ENCODE measurements at regions not wholly inside any gene's neighbourhood (a gene's known extent, or its start where the extent isn't known, plus 50 kb on each side); places are given as distances from the start of the nearest gene placed in this dataset.
A peak's percentile ranks its signal among the peaks of the same experiment; 100 is the strongest.
"Not testable (repeated sequence)": the region's sequence is repeated elsewhere in the genome, so short reads cannot be mapped to it uniquely, and the experiment has no call there.

DNA sequence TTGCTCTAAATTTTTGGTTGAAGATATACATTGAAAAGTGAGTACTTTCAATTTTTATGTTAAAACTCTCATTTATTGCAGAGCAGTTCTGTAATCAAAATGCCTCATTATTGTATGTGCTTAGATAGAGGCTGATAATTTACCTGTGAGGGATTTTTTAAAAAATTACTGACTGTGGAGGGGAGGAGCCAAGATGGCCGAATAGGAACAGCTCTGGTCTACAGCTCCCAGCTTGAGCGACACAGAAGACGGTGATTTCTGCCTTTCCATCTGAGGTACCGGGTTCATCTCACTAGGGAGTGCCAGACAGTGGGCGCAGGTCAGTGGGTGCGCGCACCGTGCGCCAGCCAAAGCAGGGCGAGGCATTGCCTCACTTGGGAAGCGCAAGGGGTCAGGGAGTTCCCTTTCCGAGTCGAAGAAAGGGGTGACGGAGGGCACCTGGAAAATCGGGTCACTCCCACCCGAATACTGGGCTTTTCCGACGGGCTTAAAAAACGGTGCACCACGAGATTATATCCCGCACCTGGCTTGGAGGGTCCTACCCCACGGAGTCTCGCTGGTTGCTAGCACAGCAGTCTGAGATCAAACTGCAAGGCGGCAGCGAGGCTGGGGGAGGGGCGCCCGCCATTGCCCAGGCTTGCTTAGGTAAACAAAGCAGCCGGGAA is 89.4 kb downstream of the DDX11 start:
- POLR2A ChIA-PET (ENCODE audit: partially characterized antibody); H3K4me3 Mint-ChIP-seq; H3K9me3 ChIP-seq (ENCODE audit: control insufficient read depth in 1 of 2, low read length in 2 of 2); H3K9me3 Mint-ChIP-seq; H3K36me3 ChIP-seq (ENCODE audit: insufficient read depth, low read length); CTCF ChIA-PET (ENCODE audit: partially characterized antibody); intact Hi-C loops (cut with micrococcal nuclease); H3K36me3 Mint-ChIP-seq; DNase-seq; H3K27me3 ChIP-seq (ENCODE audit: insufficient read depth, low read length); H3K27ac Mint-ChIP-seq; H3K27ac ChIP-seq (ENCODE audit: low read depth, low read length); H3K4me1 Mint-ChIP-seq; H3K4me3 ChIP-seq (ENCODE audit: low read length in 2 of 2); H3K4me1 ChIP-seq (ENCODE audit: insufficient read depth, low read length): not testable (repeated sequence)
- peaks cover 3 to 14% of the 10 kb centered on the region in 2 donors for H3K27me3 Mint-ChIP-seq

DNA sequence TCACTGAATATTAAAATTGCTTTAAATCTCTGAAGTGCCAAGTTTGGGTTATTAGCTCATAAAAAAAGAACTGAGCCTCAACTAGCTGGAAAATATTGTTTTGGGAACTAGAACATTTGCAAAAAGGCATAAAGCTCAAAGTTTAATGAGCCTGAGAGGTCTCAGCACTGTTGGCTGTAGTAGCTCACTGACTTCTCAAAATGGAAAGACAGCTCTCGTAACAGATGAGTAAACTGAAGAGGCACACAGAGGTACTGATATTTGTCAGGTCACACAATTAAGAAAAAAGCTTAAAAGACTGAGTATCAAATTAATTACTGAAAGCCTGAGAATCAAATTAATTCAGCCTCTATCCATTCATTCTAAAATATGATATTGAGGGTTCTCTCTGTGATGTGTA is 100.6 kb downstream of the DDX11 start:
- H3K36me3 Mint-ChIP-seq; H3K27ac ChIP-seq (ENCODE audit: low read depth, low read length); H3K36me3 ChIP-seq (ENCODE audit: insufficient read depth, low read length); H3K27ac Mint-ChIP-seq; H3K4me3 Mint-ChIP-seq; H3K4me1 ChIP-seq (ENCODE audit: insufficient read depth, low read length); H3K9me3 ChIP-seq (ENCODE audit: control insufficient read depth in 1 of 2, low read length in 2 of 2); CTCF ChIA-PET (ENCODE audit: partially characterized antibody); DNase-seq; intact Hi-C loops (cut with micrococcal nuclease); H3K4me3 ChIP-seq (ENCODE audit: low read length in 2 of 2); H3K4me1 Mint-ChIP-seq; POLR2A ChIA-PET (ENCODE audit: partially characterized antibody); H3K27me3 Mint-ChIP-seq; H3K9me3 Mint-ChIP-seq; H3K27me3 ChIP-seq (ENCODE audit: insufficient read depth, low read length): not testable (repeated sequence)

DNA sequence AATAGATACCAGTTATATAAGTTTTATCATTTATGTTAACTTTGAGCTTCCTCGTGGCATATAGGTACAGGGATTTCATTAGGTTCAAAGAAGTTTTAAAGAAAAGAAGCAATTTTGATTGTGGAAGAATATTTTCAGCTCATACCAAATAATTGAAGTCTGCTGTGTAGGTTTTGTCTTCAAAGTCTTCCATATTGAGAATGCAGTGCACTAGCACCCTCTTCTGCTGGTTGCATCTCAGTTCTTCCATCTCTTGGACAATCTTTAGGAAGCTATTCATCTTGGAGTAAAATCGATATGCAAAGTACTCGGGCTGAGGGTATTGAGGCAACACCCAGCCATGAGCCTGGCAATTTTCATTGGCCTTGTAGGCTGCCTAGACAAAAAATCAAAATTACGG is 103.9 kb downstream of the DDX11 start:
- H3K36me3 ChIP-seq (ENCODE audit: insufficient read depth, low read length); H3K27ac Mint-ChIP-seq; H3K27ac ChIP-seq (ENCODE audit: low read depth, low read length); intact Hi-C loops (cut with micrococcal nuclease); H3K9me3 ChIP-seq (ENCODE audit: control insufficient read depth in 1 of 2, low read length in 2 of 2); H3K4me1 Mint-ChIP-seq; H3K36me3 Mint-ChIP-seq; H3K9me3 Mint-ChIP-seq; H3K27me3 Mint-ChIP-seq; H3K4me3 Mint-ChIP-seq; H3K4me1 ChIP-seq (ENCODE audit: insufficient read depth, low read length); H3K4me3 ChIP-seq (ENCODE audit: low read length in 2 of 2); POLR2A ChIA-PET (ENCODE audit: partially characterized antibody); DNase-seq; CTCF ChIA-PET (ENCODE audit: partially characterized antibody); H3K27me3 ChIP-seq (ENCODE audit: insufficient read depth, low read length): not testable (repeated sequence)

DNA sequence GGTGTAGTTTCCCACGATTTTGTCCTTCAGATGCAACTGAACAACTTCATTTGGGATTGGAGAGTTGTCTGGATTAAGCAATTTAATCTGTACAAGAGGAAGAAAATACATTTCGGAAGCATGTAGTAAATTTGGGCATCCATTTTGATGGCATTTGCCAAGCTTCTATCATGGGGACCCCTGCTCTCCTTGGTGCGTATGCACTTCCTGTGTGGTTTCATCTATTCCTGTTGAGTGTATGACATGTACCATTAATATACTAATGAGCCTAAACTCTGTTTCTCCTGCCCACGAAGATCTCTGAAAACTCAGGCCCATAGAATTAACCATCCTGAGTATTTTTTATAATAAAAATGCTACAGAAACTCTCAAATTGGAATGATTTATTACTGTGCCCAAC is 105.2 kb downstream of the DDX11 start:
- DNase-seq; H3K27me3 ChIP-seq (ENCODE audit: insufficient read depth, low read length); H3K27ac Mint-ChIP-seq; CTCF ChIA-PET (ENCODE audit: partially characterized antibody); H3K27ac ChIP-seq (ENCODE audit: low read depth, low read length); H3K4me3 ChIP-seq (ENCODE audit: low read length in 2 of 2); H3K36me3 ChIP-seq (ENCODE audit: insufficient read depth, low read length); intact Hi-C loops (cut with micrococcal nuclease); H3K4me1 Mint-ChIP-seq; H3K9me3 ChIP-seq (ENCODE audit: control insufficient read depth in 1 of 2, low read length in 2 of 2); H3K9me3 Mint-ChIP-seq; H3K36me3 Mint-ChIP-seq; H3K4me3 Mint-ChIP-seq; POLR2A ChIA-PET (ENCODE audit: partially characterized antibody); H3K4me1 ChIP-seq (ENCODE audit: insufficient read depth, low read length); H3K27me3 Mint-ChIP-seq: not testable (repeated sequence)

DNA sequence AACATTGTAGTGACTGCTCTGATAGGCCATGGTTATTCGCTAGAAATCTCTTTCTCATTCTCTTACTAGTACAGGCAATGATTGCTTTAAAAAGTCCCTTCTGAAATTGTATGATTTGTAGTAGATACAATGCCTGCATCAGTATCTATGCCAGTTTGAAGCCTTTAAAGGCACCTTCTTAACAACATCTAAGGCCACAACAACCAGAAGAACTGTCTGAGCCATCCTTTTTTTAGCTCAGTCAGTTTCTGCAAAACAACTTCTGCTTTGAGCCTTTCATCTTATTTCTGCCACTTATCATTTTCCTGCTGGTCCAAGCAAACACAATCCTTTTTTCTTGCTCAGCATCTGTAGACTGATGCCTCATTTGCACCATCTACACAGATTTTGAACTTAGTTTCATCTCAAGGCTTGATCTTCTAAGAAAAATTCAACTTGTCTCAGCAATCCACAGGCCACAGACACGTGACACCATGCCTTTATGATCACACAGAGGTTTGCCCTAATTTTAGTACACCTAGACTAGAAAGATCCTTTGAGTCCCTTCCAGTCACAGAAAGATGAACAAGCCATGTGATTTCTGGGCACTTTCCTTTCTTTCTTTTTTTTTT is 106.1 kb downstream of the DDX11 start:
- DNase-seq; H3K27ac Mint-ChIP-seq; POLR2A ChIA-PET (ENCODE audit: partially characterized antibody); H3K4me1 ChIP-seq (ENCODE audit: insufficient read depth, low read length); H3K4me3 ChIP-seq (ENCODE audit: low read length in 2 of 2); H3K9me3 ChIP-seq (ENCODE audit: control insufficient read depth in 1 of 2, low read length in 2 of 2); H3K36me3 ChIP-seq (ENCODE audit: insufficient read depth, low read length); intact Hi-C loops (cut with micrococcal nuclease); H3K27me3 ChIP-seq (ENCODE audit: insufficient read depth, low read length); H3K4me1 Mint-ChIP-seq; H3K9me3 Mint-ChIP-seq; CTCF ChIA-PET (ENCODE audit: partially characterized antibody); H3K36me3 Mint-ChIP-seq; H3K27ac ChIP-seq (ENCODE audit: low read depth, low read length); H3K27me3 Mint-ChIP-seq: not testable (repeated sequence)
- H3K4me3 Mint-ChIP-seq = peak overlapping the region in 1 of 8 donors; percentile 6

DNA sequence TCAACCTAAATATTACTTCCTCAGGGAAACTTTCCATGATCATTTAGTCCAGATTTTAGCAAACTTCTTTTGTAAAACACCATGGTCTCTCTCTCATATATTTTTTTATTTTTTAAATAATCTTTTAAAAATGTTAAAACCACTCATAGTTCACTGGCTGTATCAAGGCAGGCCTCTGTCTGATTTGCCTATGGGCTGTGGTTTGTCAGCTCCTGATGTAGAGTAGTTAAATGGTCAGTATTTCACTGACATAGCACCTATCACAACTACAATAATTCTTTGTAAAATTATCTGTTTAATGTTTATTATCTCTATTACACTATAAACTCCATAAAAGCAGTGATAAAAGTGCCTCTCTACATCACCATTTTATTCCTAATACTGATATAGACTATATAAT is 108.9 kb downstream of the DDX11 start:
- H3K27me3 ChIP-seq (ENCODE audit: insufficient read depth, low read length); H3K9me3 ChIP-seq (ENCODE audit: control insufficient read depth in 1 of 2, low read length in 2 of 2); DNase-seq; H3K4me3 ChIP-seq (ENCODE audit: low read length in 2 of 2); H3K4me1 ChIP-seq (ENCODE audit: insufficient read depth, low read length); H3K9me3 Mint-ChIP-seq; H3K4me1 Mint-ChIP-seq; H3K4me3 Mint-ChIP-seq; H3K36me3 ChIP-seq (ENCODE audit: insufficient read depth, low read length); CTCF ChIA-PET (ENCODE audit: partially characterized antibody); H3K36me3 Mint-ChIP-seq; H3K27ac Mint-ChIP-seq; POLR2A ChIA-PET (ENCODE audit: partially characterized antibody); intact Hi-C loops (cut with micrococcal nuclease); H3K27ac ChIP-seq (ENCODE audit: low read depth, low read length); H3K27me3 Mint-ChIP-seq: not testable (repeated sequence)

DNA sequence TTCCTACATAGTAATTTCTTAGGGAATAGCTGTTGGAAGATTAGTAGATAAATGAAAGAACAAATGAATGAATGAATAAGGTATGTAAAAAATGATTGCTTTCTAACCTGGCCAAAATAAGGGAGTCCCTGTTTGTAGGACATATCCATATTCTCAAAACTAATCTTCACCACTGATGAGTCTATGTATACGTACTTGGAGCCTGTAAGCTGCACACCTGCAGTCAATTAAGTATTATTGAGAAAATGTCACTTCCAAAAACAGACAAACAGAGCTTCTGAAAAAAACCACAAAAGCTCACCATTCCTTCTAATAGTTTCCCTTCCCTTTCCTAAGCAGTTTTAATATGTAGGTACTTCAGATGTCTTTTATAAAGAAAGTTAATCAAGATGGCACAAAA is 109.4 kb downstream of the DDX11 start:
- POLR2A ChIA-PET (ENCODE audit: partially characterized antibody); H3K27ac Mint-ChIP-seq; H3K9me3 ChIP-seq (ENCODE audit: control insufficient read depth in 1 of 2, low read length in 2 of 2); intact Hi-C loops (cut with micrococcal nuclease); H3K36me3 ChIP-seq (ENCODE audit: insufficient read depth, low read length); H3K9me3 Mint-ChIP-seq; H3K4me3 Mint-ChIP-seq; H3K4me1 ChIP-seq (ENCODE audit: insufficient read depth, low read length); H3K4me1 Mint-ChIP-seq; DNase-seq; CTCF ChIA-PET (ENCODE audit: partially characterized antibody); H3K27me3 Mint-ChIP-seq; H3K36me3 Mint-ChIP-seq; H3K4me3 ChIP-seq (ENCODE audit: low read length in 2 of 2); H3K27ac ChIP-seq (ENCODE audit: low read depth, low read length); H3K27me3 ChIP-seq (ENCODE audit: insufficient read depth, low read length): not testable (repeated sequence)

DNA sequence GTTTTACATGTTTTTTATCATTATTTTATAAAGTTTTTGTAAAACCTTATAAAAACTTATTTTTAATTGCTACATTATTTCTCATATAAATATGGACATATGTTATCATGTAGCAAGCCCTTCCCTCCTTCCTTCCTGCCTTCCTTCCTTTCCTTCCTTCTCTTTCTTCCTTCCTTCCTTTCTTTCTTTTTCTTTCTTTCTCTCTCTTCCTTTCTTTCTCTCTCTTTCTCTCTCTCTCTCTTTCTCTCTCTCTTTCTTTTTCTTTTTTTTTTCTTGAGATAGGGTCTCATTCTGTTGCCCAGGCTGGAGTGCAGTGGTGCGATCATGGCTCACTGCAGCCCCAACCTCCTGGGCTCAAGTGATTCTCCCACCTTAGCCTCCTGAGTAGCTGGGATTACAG is 110.2 kb downstream of the DDX11 start:
- H3K9me3 Mint-ChIP-seq; H3K27ac ChIP-seq (ENCODE audit: low read depth, low read length); H3K36me3 Mint-ChIP-seq; H3K4me3 ChIP-seq (ENCODE audit: low read length in 2 of 2); H3K36me3 ChIP-seq (ENCODE audit: insufficient read depth, low read length); CTCF ChIA-PET (ENCODE audit: partially characterized antibody); H3K27me3 Mint-ChIP-seq; H3K27me3 ChIP-seq (ENCODE audit: insufficient read depth, low read length); intact Hi-C loops (cut with micrococcal nuclease); H3K4me3 Mint-ChIP-seq; H3K4me1 Mint-ChIP-seq; DNase-seq; POLR2A ChIA-PET (ENCODE audit: partially characterized antibody); H3K9me3 ChIP-seq (ENCODE audit: control insufficient read depth in 1 of 2, low read length in 2 of 2); H3K4me1 ChIP-seq (ENCODE audit: insufficient read depth, low read length): not testable (repeated sequence)
- H3K27ac Mint-ChIP-seq = peak overlapping the region in 1 of 7 donors; percentile 79
